Left ventricle myocardium inferior (tissue), 1 donor: ENCODE measurements at regions not wholly inside any gene's neighbourhood (a gene's known extent, or its start where the extent isn't known, plus 50 kb on each side); places are given as distances from the start of the nearest gene placed in this dataset.

ENCODE experiments used
- DNase-seq: peaks from one replicate; pipeline ENCODE4 v3.0.0-alpha.2; 2020
- H3K27ac ChIP-seq: fragments of 200-600 bp; replicated peaks from 2 replicates; pipeline ENCODE4 v1.8.0; 2021
- H3K27me3 ChIP-seq: fragments of 200-600 bp; 2 replicates; pipeline ENCODE4 v1.8.0; 2021; ENCODE audit warnings: low read depth
- H3K36me3 ChIP-seq: fragments of 200-600 bp; 2 replicates; pipeline ENCODE4 v1.8.0; 2021
- H3K4me1 ChIP-seq: fragments of 200-600 bp; 2 replicates; pipeline ENCODE4 v1.8.0; 2021
- H3K4me3 ChIP-seq: fragments of 200-600 bp; 2 replicates; pipeline ENCODE4 v1.8.0; 2021; ENCODE audit warnings: mild to moderate bottlenecking, moderate library complexity
- H3K9me3 ChIP-seq: fragments of 200-600 bp; replicated peaks from 2 replicates; pipeline ENCODE4 v1.8.0; 2021
- intact Hi-C: fragments of 100-400 bp; cut with micrococcal nuclease; formaldehyde crosslinking; loops from one replicate; pipeline ENCODE4 v1.11.0; 2022
- TF ChIP-seq, protein P1 (sequence below): fragments of 200-600 bp; IDR thresholded peaks from 2 replicates; pipeline ENCODE4 v1.8.0; 2021; ENCODE audit warnings: antibody characterized with exemption, mild to moderate bottlenecking, borderline replicate concordance
- donor health status: DM: no; HTN: yes; CAD: no; lungs with severe emphysema.

DNA sequence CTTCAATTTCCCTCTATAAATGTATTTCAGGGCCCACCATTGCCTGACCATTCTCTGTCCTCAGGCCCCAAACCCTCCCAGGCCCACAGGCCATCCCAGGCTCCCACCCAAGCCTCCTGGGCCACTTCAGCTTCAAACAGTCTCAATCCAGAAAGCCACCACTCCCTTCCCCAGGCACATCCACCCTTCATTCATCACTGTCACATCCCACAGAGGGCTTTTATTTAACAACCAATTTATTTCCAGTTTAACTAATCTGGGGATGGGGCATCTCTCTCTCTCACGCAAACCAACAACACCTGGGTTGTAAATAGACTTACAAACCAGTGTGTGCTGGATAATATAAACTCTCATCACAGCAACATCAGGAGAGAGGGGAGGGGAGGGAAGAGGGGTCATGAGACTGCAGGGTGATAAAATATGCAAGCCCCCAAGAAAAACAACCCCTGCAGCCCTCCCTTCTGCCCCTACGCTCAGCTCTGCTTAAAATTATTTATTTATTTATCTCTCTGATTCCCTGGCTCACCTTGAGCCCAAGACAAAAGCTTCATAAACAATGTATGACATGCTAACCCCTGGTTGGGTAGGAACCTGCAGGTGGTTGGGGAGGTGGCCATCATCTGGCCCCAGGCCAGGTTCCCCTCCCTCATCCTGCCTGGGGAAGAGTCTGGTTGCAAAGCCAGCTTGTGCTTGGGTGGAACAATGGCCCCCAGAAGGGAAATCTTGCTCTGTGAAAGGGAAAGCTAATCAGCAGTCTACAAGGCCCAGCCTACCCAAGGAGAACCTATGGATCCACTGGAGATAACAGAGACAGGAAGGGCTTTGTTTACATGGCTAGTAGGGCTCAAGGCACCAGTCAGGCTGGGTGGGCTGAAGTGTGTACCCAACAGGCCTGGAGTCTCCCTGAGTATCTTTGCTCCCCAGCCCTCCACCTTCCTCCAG, 359.2 kb downstream of the BUD13 start:
- Histone ChIP-seq H3K36me3 (no peaks in the 10 kb centered on the region), H3K4me3 (no peak overlapping the region), H3K4me1 (no peaks in the 10 kb centered on the region), H3K9me3 (no peaks in the 10 kb centered on the region), H3K27ac (no peak overlapping the region), H3K27me3 (peaks cover 50% of the 10 kb centered on the region)
- no peak for DNase-seq
- intact Hi-C loops, result no loop called here
- TF ChIP-seq, protein P1, sequence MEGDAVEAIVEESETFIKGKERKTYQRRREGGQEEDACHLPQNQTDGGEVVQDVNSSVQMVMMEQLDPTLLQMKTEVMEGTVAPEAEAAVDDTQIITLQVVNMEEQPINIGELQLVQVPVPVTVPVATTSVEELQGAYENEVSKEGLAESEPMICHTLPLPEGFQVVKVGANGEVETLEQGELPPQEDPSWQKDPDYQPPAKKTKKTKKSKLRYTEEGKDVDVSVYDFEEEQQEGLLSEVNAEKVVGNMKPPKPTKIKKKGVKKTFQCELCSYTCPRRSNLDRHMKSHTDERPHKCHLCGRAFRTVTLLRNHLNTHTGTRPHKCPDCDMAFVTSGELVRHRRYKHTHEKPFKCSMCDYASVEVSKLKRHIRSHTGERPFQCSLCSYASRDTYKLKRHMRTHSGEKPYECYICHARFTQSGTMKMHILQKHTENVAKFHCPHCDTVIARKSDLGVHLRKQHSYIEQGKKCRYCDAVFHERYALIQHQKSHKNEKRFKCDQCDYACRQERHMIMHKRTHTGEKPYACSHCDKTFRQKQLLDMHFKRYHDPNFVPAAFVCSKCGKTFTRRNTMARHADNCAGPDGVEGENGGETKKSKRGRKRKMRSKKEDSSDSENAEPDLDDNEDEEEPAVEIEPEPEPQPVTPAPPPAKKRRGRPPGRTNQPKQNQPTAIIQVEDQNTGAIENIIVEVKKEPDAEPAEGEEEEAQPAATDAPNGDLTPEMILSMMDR, result no peak

DNA sequence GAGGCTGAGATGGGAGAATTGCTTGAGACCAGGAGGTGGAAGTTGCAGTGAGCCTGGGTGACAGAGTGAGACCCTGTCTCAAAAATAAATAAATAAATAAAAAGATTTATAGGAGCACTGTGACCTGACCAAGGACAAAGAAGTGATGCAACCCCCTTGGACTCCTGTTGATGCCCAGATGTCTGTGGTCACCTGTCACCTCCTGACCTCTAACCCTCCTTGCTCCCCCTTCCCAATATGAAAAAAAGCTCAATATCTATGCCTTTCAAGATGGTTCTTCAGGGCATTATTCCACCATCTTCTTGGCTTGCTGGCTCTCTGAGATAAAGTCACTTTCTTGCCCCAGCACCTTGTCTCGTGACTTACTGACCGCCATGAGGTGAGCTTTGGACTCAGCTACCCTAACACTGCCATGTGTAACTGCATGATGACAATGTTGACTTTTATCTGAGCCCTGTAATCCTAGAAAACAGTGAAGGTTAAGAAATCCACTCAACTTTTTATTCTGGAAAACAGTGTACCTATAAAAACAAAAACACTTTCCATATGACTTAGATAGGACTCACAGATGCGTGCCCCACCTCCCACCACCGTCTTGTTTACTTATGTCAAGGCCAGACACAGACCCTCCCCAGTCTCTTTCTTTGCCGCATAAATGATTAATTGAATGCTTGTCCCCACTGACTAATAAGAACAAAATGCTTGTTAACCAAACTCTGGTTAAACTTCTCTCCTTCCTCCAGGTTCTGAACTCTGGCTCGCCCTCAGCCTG, 360.5 kb downstream of the BUD13 start:
- H3K4me3 ChIP-seq, result no peak overlapping the region
- DNase-seq, result no peak
- no peaks in the 10 kb centered on the region for H3K4me1 ChIP-seq
- intact Hi-C loops, result no loop called here
- no peaks in the 10 kb centered on the region for H3K9me3 ChIP-seq
- H3K36me3 ChIP-seq, result no peaks in the 10 kb centered on the region
- peaks cover 51% of the 10 kb centered on the region for H3K27me3 ChIP-seq
- H3K27ac ChIP-seq, result no peak overlapping the region
- TF ChIP-seq, protein P1, result no peak

DNA sequence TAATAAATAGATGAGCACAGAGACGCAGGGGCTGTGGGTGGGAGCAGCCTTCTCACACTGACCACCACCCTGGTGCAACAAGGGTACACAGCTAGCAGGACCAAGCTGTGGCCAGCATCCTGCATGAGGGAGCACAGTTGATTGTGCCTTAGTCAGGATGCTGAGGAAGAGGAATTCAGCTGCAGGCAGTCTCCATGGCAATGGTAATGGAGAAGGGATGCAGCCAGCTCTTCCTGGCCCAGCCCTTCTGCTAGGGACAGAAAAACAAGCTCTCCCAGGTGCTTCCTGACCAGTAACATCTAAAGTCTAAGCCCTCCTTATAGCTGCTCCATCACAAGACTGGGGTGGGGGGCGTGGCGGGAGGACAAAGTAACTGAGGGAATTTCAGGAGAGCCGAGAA, 363.5 kb downstream of the BUD13 start:
- no peak for DNase-seq
- no peaks in the 10 kb centered on the region for H3K4me1 ChIP-seq
- H3K36me3 ChIP-seq, result no peaks in the 10 kb centered on the region
- intact Hi-C loops, result no loop called here
- no peak overlapping the region for H3K27ac ChIP-seq
- peaks cover 33% of the 10 kb centered on the region for H3K27me3 ChIP-seq
- TF ChIP-seq, protein P1, result no peak
- no peaks in the 10 kb centered on the region for H3K9me3 ChIP-seq
- H3K4me3 ChIP-seq, result no peak overlapping the region

DNA sequence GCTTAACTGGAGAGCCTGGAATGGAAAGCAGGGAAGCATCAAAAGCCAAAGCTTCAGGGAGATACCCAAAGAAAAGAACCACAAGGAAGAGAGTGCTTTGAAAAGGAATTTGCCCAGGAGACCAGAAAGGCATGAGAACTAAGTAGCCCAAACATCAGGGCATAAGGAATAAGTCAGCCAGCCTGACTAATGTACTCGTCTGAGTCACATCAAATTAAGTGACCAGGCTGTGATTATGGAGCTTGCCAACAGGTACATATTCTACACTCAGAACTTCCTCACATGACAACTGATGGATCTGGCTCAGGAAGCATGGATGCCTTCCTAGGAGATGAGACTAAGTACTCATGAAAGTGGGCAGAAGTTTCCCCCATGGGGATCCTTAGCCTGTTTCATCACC, 366.7 kb downstream of the BUD13 start:
- Histone ChIP-seq H3K9me3 (no peaks in the 10 kb centered on the region), H3K36me3 (no peaks in the 10 kb centered on the region), H3K27ac (no peak overlapping the region), H3K4me3 (no peak overlapping the region), H3K4me1 (no peaks in the 10 kb centered on the region), H3K27me3 (peaks cover 38% of the 10 kb centered on the region)
- DNase-seq, result no peak
- intact Hi-C loops, result no loop called here
- TF ChIP-seq, protein P1, result no peak

DNA sequence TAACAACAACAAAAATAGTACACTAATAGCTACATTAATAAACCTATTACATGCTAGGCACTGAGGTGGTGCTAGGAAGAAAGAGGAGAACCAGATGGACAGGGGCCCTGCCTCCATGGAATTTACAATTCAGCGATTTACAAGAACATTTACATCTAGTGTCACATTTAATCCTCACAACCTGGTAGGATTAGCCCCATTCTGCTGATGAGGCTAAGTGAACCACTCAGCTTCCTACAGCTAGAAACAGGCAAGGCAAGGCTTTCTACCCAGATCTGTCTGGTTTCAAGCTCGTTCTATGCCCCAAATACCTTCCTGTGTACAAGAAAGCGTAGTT, 368.4 kb downstream of the BUD13 start:
- Histone ChIP-seq H3K4me1 (no peaks in the 10 kb centered on the region), H3K27ac (no peak overlapping the region), H3K27me3 (peaks cover 25% of the 10 kb centered on the region), H3K36me3 (no peaks in the 10 kb centered on the region), H3K9me3 (no peaks in the 10 kb centered on the region), H3K4me3 (no peak overlapping the region)
- TF ChIP-seq, protein P1, result no peak
- no peak for DNase-seq
- intact Hi-C loops, result no loop called here
